Ishikawa (cell line): ENCODE measurements at regions not wholly inside any gene's neighbourhood (a gene's known extent, or its start where the extent isn't known, plus 50 kb on each side); places are given as distances from the start of the nearest gene placed in this dataset.

ENCODE experiments used
- CREB1 ChIP-seq: IDR thresholded peaks from 2 replicates; pipeline ENCODE4 v1.6.1; 2012; ENCODE audit warnings: low read depth
- EGR1 ChIP-seq: IDR thresholded peaks from 2 replicates; pipeline ENCODE4 v1.6.1; 2012
- REST ChIP-seq: IDR thresholded peaks from 2 replicates; pipeline ENCODE4 v1.6.1; 2012; ENCODE audit warnings: low read depth, mild to moderate bottlenecking
- YY1 ChIP-seq: IDR thresholded peaks from 2 replicates; pipeline ENCODE4 v1.6.1; 2012; ENCODE audit warnings: low read depth
- ZBTB7A ChIP-seq: IDR thresholded peaks from 2 replicates; pipeline ENCODE4 v1.6.1; 2012; ENCODE audit warnings: low read depth
- TF ChIP-seq, protein P1 (sequence below): IDR thresholded peaks from 2 replicates; pipeline ENCODE4 v1.6.1; 2012

DNA sequence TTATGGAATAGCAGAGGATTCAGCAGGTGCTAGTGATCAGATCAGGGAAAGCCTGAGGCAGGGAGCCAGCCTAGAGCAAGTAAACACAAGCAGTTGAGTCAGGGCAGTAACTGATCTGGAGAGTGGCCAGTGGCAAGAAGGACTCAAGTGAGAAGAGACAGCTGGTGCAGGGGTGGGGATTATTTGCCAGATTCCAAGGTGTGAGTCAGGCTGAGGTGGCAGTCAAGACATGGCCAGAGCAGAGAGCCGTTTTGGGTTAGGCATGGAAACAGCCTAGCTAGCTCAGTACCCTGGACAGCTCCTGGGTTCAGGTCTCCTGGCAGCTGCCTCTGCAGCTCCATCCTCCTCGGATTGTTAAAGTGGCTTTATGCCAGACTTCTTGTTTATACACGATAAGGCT, 281.9 kb upstream of the ONECUT1 start:
- TF ChIP-seq, protein P1, sequence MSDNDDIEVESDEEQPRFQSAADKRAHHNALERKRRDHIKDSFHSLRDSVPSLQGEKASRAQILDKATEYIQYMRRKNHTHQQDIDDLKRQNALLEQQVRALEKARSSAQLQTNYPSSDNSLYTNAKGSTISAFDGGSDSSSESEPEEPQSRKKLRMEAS, result no peak
- no peak for TF ChIP-seq YY1
- no peak for TF ChIP-seq EGR1
- peak; percentile 91 for TF ChIP-seq REST
- TF ChIP-seq CREB1, result no peak
- no peak for TF ChIP-seq ZBTB7A
